HEK293T (cell line): ENCODE measurements at regions not wholly inside any gene's neighbourhood (a gene's known extent, or its start where the extent isn't known, plus 50 kb on each side); places are given as distances from the start of the nearest gene placed in this dataset.
A peak's percentile ranks its signal among the peaks of the same experiment; 100 is the strongest.
"Not testable (repeated sequence)": the region's sequence is repeated elsewhere in the genome, so short reads cannot be mapped to it uniquely, and the experiment has no call there.

Experiments
- CTCF ChIA-PET: fragments of 350-600 bp; formaldehyde crosslinking; extraction: SDS; loops from one replicate; lab custom pipeline; 2021; ENCODE audit warnings: antibody characterized with exemption, inconsistent platforms; lab: Yijun Ruan, JAX
- POLR2A ChIA-PET: fragments of 350-600 bp; formaldehyde crosslinking; extraction: SDS; loops from one replicate; lab custom pipeline; 2020; ENCODE audit warnings: antibody characterized with exemption, inconsistent platforms; lab: Yijun Ruan, JAX
- DNase-seq: peaks from one replicate; pipeline ENCODE4 v3.0.0; 2012; ENCODE audit warnings: mixed read lengths; ENCODE audit errors: extremely low spot score
- ARNT ChIP-seq: fragments of 450-650 bp; IDR thresholded peaks from 2 replicates; pipeline ENCODE4 v1.6.1; 2017; ENCODE audit warnings: mild to moderate bottlenecking
- BHLHE40 ChIP-seq: fragments of 450-650 bp; IDR thresholded peaks from 2 replicates; pipeline ENCODE4 v1.6.1; 2016; ENCODE audit warnings: mild to moderate bottlenecking, moderate library complexity, borderline replicate concordance
- CTBP1 ChIP-seq: fragments of 450-650 bp; IDR thresholded peaks from 2 replicates; pipeline ENCODE4 v1.6.1; 2016; ENCODE audit warnings: borderline replicate concordance
- ELF4 ChIP-seq: fragments of 450-650 bp; IDR thresholded peaks from 2 replicates; pipeline ENCODE4 v1.6.1; 2017; ENCODE audit warnings: antibody characterized with exemption
- FOXA1 ChIP-seq: fragments of 450-650 bp; IDR thresholded peaks from 2 replicates; pipeline ENCODE4 v1.6.1; 2016; ENCODE audit warnings: mild to moderate bottlenecking
- FOXK2 ChIP-seq: fragments of 450-650 bp; IDR thresholded peaks from 2 replicates; pipeline ENCODE4 v1.6.1; 2016; ENCODE audit warnings: mild to moderate bottlenecking
- FOXM1 ChIP-seq: fragments of 450-650 bp; IDR thresholded peaks from 2 replicates; pipeline ENCODE4 v1.6.1; 2017; ENCODE audit warnings: mild to moderate bottlenecking, borderline replicate concordance
- HDGF ChIP-seq: fragments of 450-650 bp; IDR thresholded peaks from 2 replicates; pipeline ENCODE4 v1.6.1; 2017; ENCODE audit warnings: antibody characterized with exemption, borderline replicate concordance
- L3MBTL2 ChIP-seq: fragments of 450-650 bp; conservative IDR thresholded peaks from 2 replicates; pipeline ENCODE4 v1.6.1; 2016; ENCODE audit warnings: mild to moderate bottlenecking
- LEF1 ChIP-seq: fragments of 450-650 bp; IDR thresholded peaks from 2 replicates; pipeline ENCODE4 v1.6.1; 2017; ENCODE audit warnings: mild to moderate bottlenecking, borderline replicate concordance
- NFRKB ChIP-seq: fragments of 450-650 bp; IDR thresholded peaks from 2 replicates; pipeline ENCODE4 v1.6.1; 2016; ENCODE audit warnings: mild to moderate bottlenecking, moderate library complexity
- SP1 ChIP-seq: fragments of 450-650 bp; IDR thresholded peaks from 2 replicates; pipeline ENCODE4 v1.6.1; 2017
- SUZ12 ChIP-seq: fragments of 450-650 bp; IDR thresholded peaks from 2 replicates; pipeline ENCODE4 v1.6.1; 2016; ENCODE audit warnings: mild to moderate bottlenecking
- TARDBP ChIP-seq: fragments of 450-650 bp; IDR thresholded peaks from 2 replicates; pipeline ENCODE4 v1.6.1; 2016
- ZNF384 ChIP-seq: fragments of 450-650 bp; IDR thresholded peaks from 2 replicates; pipeline ENCODE4 v1.6.1; 2016
- TF ChIP-seq, protein P1 (sequence below): fragments of 450-650 bp; IDR thresholded peaks from 2 replicates; pipeline ENCODE4 v1.6.1; 2016

DNA sequence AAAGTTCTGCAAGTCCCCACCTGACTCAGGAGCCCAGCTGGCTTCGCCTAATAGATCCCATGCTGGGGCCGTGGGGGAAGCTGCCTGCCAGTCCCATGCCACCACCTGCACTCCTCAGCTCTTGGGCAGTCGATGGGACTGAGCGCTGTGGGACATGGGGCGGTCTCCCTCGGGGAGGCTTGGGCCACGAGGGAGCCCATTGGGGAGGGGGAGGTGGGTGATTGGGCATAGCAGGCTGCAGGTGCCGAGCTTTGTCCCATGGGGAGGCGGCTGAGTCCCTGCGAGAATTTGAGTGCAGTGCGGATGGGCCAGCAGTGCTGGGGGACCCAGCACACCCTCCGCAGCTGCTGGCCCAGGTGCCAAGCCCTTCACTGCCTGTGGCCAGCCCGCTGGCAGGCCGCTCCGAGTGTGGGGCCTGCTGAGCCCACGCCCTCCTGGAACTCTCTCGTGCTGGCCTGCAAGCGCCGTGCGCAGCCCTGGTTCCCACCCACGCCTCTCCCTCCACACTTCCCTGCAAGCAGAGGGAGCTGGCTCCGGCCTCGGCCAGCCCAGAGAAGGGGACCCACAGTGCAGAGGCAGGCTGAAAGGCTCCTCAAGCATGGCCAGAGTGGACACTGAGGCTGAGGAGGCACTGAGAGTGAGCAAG lies 467.3 kb downstream of the IRS2 start:
- TF ChIP-seq HDGF, result no peak
- TF ChIP-seq ARNT, result no peak
- no peak for TF ChIP-seq FOXA1
- no peak for TF ChIP-seq CTBP1
- no peak for TF ChIP-seq NFRKB
- TF ChIP-seq LEF1, result no peak
- TF ChIP-seq ZNF384, result no peak
- TF ChIP-seq, protein P1, sequence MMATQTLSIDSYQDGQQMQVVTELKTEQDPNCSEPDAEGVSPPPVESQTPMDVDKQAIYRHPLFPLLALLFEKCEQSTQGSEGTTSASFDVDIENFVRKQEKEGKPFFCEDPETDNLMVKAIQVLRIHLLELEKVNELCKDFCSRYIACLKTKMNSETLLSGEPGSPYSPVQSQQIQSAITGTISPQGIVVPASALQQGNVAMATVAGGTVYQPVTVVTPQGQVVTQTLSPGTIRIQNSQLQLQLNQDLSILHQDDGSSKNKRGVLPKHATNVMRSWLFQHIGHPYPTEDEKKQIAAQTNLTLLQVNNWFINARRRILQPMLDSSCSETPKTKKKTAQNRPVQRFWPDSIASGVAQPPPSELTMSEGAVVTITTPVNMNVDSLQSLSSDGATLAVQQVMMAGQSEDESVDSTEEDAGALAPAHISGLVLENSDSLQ, result no peak
- no peak for TF ChIP-seq SUZ12
- no peak for TF ChIP-seq FOXM1
- no peak for DNase-seq
- ChIA-PET POLR2A (no interaction called here), CTCF (no interaction called here)

DNA sequence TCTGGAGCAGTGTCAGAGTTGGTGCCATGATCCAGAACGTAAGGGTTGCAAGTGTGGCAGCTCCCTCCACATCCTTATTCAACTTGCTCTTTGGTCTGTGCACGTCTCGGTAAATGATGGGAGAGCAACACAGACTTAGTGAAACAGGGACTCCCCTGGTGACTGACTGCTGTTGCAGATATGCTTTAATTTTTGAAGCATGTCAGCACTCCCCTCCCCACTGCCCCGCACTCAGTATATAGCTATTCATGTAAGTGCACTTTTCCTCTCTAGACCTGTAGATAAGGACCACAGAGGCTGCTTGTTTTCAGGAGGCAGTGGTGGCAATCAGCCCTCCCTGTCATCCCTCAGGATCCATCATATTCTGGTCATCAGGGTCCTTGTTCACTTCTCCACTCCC lies 470.9 kb downstream of the IRS2 start:
- no peak for DNase-seq
- no peak for TF ChIP-seq ELF4
- no peak for TF ChIP-seq SP1
- no peak for TF ChIP-seq NFRKB
- TF ChIP-seq, protein P1, result no peak
- TF ChIP-seq FOXK2, result no peak
- no peak for TF ChIP-seq FOXA1
- no peak for TF ChIP-seq HDGF
- no peak for TF ChIP-seq L3MBTL2
- TF ChIP-seq ZNF384, result no peak
- TF ChIP-seq FOXM1, result no peak
- no peak for TF ChIP-seq SUZ12
- TF ChIP-seq BHLHE40, result no peak
- TF ChIP-seq ARNT, result no peak
- no peak for TF ChIP-seq LEF1
- no peak for TF ChIP-seq CTBP1
- TF ChIP-seq TARDBP, result no peak
- ChIA-PET POLR2A (no interaction called here), CTCF (no interaction called here)

DNA sequence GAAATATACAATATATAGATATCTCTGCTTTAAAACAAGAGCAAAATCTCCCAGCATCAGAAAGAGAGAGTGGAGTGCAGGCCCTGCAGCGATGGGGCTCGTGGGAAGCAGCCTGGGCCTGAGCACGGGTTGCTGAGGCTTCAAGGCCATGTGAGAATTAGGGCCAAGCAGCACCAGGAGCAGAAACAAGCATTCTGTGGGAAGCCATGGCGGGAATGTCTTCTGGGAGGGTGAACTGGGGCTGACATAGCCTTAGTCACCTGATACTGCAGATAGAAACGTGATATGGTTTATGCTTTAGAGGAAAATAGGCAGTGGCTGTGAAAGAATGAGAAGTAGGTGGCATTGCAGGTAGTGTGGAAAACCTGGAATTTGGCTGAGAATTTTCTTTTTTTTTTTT lies 472.3 kb downstream of the IRS2 start:
- ChIA-PET CTCF (no interaction called here), POLR2A (no interaction called here)
- TF ChIP-seq L3MBTL2, result no peak
- no peak for TF ChIP-seq LEF1
- no peak for TF ChIP-seq HDGF
- TF ChIP-seq ARNT, result no peak
- TF ChIP-seq, protein P1, result no peak
- TF ChIP-seq ELF4, result no peak
- no peak for DNase-seq

DNA sequence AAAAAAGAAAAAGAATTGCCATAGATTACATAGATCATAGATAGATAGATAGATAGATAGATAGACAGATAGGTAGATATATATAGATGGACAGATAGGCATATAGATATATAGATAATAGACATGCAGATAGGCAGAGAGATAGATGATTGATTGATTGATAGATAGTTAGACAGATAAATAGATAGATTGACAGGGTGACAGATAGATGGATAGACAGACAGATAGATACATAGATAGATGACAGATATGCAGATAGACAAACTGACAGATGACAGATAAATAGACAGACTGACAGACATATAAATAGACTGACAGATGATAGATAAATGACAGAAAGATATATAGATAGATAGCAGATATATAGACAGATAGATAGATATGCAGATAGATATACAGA lies 474.0 kb downstream of the IRS2 start:
- TF ChIP-seq, protein P1, result peak; percentile 58
- no peak for TF ChIP-seq L3MBTL2
- ChIA-PET CTCF (no interaction called here), POLR2A (no interaction called here)

DNA sequence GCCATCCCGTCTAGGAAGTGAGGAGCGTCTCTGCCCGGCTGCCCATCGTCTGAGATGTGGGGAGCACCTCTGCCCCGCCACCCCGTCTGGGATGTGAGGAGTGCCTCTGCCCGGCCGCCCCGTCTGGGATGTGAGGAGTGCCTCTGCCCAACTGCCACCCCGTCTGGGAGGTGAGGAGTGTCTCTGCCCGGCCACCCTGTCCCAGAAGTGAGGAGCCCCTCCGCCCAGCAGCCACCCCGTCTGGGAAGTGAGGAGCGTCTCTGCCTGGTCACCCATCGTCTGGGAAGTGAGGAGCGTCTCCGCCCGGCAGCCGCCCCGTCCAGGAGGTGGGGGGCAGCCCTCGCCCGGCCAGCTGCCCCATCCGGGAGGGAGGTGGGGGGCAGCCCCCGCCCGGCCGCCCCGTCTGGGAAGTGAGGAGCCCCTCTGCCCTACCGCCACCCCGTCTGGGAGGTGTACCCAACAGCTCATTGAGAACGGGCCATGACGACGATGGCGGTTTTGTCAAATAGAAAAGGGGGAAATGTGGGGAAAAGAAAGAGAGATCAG lies 474.9 kb downstream of the IRS2 start:
- POLR2A ChIA-PET, DNase-seq, CTCF ChIA-PET: not testable (repeated sequence)

More for the DNA sequence above, 474.0 kb downstream of the IRS2 start:
- no peak for DNase-seq

DNA sequence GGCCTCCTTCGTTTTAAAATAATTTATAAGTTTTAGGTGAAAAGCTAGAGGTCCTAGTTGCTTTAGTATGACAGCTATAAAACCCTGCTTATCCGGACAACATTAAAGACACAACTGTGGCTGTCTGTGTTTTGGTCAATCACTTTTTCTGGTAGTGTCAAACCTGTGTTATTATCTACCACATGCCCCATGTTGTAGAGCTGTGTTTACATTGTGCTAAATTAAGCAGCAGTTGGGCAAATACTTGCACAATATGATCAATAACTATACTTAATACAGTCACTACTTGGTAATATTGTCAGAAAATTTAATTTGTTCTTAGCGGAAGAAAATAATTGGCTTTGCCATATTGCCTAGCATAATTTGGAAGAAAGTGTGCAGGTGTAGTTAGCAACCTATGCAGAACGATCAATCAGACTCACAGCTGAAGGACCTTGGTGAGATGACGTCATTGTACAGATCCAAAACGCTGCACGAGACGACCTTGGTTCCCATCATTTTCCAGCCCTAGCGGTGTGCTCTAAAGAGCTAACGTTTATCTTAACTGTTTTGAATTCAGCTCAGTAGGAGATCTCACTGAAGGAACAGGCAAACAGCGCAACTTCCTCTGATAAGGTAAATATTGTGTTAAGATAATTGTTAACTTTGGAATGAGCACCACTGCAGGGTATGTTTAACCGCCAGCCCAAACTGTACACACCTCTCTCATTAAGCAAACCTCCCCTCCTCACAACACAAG lies 476.6 kb downstream of the IRS2 start:
- CTCF ChIA-PET, result no interaction called here
- POLR2A ChIA-PET, result no interaction called here
- TF ChIP-seq ARNT, result no peak
- no peak for TF ChIP-seq FOXA1
- no peak for TF ChIP-seq SP1
- no peak for TF ChIP-seq FOXK2
- no peak for TF ChIP-seq BHLHE40
- TF ChIP-seq ZNF384, result no peak
- TF ChIP-seq, protein P1, result no peak
- TF ChIP-seq ELF4, result no peak
- no peak for TF ChIP-seq NFRKB
- TF ChIP-seq TARDBP, result no peak
- no peak for TF ChIP-seq FOXM1
- TF ChIP-seq LEF1, result no peak
- TF ChIP-seq SUZ12, result no peak
- TF ChIP-seq HDGF, result no peak
- no peak for DNase-seq
